ENCODE measurements at regions not wholly inside any gene's neighbourhood (a gene's known extent, or its start where the extent isn't known, plus 50 kb on each side); places are given as distances from the start of the nearest gene placed in this dataset.

DNA sequence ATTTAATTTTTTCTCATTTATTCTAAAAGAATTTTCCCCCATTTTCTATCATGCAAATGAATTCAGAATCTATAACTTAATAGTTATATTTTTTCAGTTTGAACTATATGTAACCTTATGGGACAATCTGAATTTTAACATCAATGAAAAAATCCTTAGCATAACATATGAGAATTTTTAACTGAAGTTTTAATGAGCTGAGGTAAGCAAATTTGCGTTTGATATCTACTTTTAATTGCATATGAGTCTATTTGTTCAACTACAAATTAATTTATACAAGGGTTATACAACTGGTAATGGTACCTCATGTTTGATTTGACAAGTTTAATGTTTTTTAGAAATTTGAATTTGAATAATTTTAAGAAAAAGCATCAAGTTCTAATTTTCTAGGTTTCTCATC is 384.4 kb upstream of the PCDH9 start:
- TF ChIP-seq, protein P1, sequence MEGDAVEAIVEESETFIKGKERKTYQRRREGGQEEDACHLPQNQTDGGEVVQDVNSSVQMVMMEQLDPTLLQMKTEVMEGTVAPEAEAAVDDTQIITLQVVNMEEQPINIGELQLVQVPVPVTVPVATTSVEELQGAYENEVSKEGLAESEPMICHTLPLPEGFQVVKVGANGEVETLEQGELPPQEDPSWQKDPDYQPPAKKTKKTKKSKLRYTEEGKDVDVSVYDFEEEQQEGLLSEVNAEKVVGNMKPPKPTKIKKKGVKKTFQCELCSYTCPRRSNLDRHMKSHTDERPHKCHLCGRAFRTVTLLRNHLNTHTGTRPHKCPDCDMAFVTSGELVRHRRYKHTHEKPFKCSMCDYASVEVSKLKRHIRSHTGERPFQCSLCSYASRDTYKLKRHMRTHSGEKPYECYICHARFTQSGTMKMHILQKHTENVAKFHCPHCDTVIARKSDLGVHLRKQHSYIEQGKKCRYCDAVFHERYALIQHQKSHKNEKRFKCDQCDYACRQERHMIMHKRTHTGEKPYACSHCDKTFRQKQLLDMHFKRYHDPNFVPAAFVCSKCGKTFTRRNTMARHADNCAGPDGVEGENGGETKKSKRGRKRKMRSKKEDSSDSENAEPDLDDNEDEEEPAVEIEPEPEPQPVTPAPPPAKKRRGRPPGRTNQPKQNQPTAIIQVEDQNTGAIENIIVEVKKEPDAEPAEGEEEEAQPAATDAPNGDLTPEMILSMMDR (IDR thresholded peaks at IDR 0.05): no peak
- no peak for TF ChIP-seq EP300 (IDR thresholded peaks at IDR 0.05)

Measured in sigmoid colon (tissue), 4 donors.